Duodenal mucosa (tissue), 2 donors: ENCODE measurements at regions not wholly inside any gene's neighbourhood (a gene's known extent, or its start where the extent isn't known, plus 50 kb on each side); places are given as distances from the start of the nearest gene placed in this dataset.

ENCODE experiments used
- H3K27ac ChIP-seq: one replicate; pipeline ENCODE4 v1.7.0; 2013; ENCODE audit warnings: low read depth, low read length
- H3K27me3 ChIP-seq, 2 donors: one replicate each; pipeline ENCODE4 v1.7.0; 2013; ENCODE audit warnings: low read length in 2 of 2, control low read depth in 1 of 2; ENCODE audit not compliant: insufficient read depth in 2 of 2, control insufficient read depth in 1 of 2
- H3K36me3 ChIP-seq, 2 donors: one replicate each; pipeline ENCODE4 v1.7.0; 2013; ENCODE audit warnings: low read length in 2 of 2, control low read depth in 1 of 2; ENCODE audit not compliant: insufficient read depth in 2 of 2, control insufficient read depth in 1 of 2
- H3K4me1 ChIP-seq, 2 donors: one replicate each; pipeline ENCODE4 v1.7.0; 2013; ENCODE audit warnings: low read length in 2 of 2, control low read depth in 1 of 2; ENCODE audit not compliant: insufficient read depth in 2 of 2, control insufficient read depth in 1 of 2
- H3K4me3 ChIP-seq, 2 donors: one replicate each; pipeline ENCODE4 v1.7.0; 2013; ENCODE audit warnings: low read length in 2 of 2, low read depth in 1 of 2
- H3K9ac ChIP-seq, 2 donors: one replicate each; pipeline ENCODE4 v1.7.0; 2013; ENCODE audit warnings: low read length in 2 of 2, low read depth in 1 of 2
- H3K9me3 ChIP-seq, 2 donors: one replicate each; pipeline ENCODE4 v1.7.0; 2013; ENCODE audit warnings: low read length in 2 of 2, control low read depth in 1 of 2; ENCODE audit not compliant: control insufficient read depth in 1 of 2

DNA sequence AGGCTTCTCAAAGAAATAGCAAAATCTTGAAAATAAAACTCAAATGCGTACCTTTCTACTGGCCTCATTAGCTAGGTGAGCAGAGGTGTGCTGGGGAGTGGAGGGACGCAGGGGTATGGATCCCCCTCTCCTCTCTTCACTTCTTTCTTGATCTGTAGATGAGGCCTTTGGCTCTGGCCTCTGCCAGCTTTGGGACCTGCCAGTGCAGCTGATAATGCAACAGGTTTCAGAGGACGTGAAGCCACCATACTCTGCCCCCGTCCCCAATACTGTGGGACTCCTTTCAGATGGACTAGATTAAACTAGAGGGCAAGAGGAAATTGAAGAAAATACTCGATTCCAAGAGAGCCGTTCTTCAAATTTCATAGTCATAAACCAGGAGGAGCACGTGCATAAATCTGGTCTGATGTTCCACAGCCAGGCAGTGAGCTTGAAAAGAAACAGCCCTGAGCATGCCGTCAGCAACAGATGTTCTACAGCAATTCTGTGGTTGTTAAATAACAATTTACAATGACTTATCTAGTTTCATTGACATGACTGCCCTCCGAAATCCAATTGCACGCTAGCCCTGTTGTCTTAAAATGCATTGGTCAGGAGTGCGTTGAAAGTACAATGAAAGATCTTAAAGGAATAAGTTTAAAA lies 245.3 kb upstream of the FOXQ1 start:
- no peaks in the 10 kb centered on the region for H3K9me3 ChIP-seq
- H3K4me1 ChIP-seq = peaks cover 10 to 12% of the 10 kb centered on the region in 2 donors
- no peak overlapping the region for H3K27ac ChIP-seq
- H3K4me3 ChIP-seq = no peak overlapping the region
- H3K27me3 ChIP-seq = no peaks in the 10 kb centered on the region
- no peak overlapping the region for H3K9ac ChIP-seq
- H3K36me3 ChIP-seq = no peaks in the 10 kb centered on the region

DNA sequence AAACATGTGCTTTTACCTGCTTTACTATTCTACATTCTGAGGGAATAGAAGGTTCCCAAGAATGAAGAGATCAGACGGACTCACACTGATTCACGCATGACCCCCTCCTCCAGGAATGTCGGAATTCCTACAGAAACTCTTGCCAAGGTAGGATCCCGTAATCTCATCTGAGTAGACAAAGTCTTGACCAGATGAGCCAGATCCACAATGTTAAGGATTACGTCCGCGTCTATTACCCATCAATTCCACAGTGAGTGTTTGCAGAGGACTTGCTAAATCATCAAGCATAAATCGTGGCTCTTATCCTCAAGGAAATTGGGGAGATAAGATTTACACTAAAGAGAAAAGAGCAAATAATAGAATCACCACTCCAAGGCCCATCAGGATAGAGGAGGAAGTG lies 245.9 kb upstream of the FOXQ1 start:
- H3K9ac ChIP-seq = no peak overlapping the region
- H3K36me3 ChIP-seq = no peaks in the 10 kb centered on the region
- H3K4me1 ChIP-seq = peaks cover 10 to 12% of the 10 kb centered on the region in 2 donors
- no peak overlapping the region for H3K4me3 ChIP-seq
- no peaks in the 10 kb centered on the region for H3K9me3 ChIP-seq
- no peaks in the 10 kb centered on the region for H3K27me3 ChIP-seq
- H3K27ac ChIP-seq = no peak overlapping the region

DNA sequence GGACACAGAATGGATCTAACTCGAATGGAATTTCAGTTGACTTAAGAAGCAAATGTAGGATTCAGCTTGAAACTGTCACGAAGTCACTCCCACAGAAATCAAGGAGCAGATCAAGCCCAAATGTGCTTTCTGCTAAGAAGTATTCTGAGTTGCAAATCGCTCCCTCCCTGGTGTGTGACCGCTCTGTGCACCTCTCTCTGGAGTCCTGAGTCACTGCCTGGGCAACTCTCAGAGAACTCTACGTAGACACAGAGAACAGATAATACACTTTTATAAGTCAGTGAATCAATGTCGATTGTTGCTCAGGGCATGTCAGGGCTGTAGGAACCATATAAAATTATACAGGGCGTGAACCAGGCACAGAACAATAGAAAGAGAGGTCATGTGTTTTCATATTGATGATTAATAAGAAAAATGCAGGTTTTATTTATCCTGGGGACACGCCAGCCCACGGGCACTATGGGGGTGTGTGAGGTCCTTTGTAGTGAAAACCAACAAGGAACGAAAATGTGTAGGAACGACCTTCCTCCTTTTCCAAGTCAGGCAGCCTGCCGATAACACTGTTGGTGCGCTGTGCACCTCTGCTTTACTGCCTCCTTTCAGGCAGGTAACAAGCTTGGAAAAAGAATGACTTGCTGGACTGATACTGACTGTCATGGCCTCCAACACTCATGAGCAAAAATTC lies 248.1 kb upstream of the FOXQ1 start:
- H3K4me3 ChIP-seq = no peak overlapping the region
- no peak overlapping the region for H3K9ac ChIP-seq
- H3K27me3 ChIP-seq = no peaks in the 10 kb centered on the region
- no peaks in the 10 kb centered on the region for H3K36me3 ChIP-seq
- no peaks in the 10 kb centered on the region for H3K9me3 ChIP-seq
- no peaks in the 10 kb centered on the region for H3K4me1 ChIP-seq
- no peak overlapping the region for H3K27ac ChIP-seq

DNA sequence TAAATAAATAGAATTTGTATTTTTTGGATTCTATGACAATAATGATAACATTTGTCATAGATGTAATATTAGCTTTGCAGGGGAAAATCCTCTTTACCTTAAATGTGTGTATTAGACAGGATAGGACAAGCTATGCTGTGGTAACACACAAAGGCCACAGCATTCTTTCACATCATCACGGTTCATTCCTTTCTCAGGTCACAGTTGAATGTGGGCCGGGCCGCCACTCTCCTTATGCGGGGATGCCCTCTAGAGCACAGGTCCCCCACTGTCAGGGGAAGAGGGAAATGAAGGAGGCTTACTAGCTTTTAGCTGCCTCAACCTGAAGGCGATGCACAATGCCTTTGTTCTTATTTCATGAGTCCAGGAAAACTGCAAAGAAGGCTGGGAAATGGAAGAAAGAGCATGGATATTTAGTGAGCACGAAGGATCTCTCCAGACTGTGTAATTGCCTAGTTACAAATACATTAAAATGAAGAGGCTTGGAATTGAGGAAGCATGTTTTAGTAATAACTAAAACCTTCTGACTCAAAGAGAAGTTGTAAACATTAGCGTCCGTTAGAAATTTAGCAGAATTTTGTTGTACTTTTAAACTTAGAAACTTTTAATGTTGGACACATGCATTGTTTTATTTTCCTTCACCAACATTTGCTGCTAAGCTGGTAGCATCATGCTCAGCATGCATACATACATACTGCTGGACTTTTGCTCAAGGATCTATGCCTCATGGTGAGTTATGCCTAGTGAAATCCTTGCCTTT lies 248.9 kb upstream of the FOXQ1 start:
- H3K4me1 ChIP-seq = no peaks in the 10 kb centered on the region
- no peak overlapping the region for H3K4me3 ChIP-seq
- no peaks in the 10 kb centered on the region for H3K36me3 ChIP-seq
- H3K27ac ChIP-seq = no peak overlapping the region
- no peak overlapping the region for H3K9ac ChIP-seq
- no peaks in the 10 kb centered on the region for H3K27me3 ChIP-seq
- no peaks in the 10 kb centered on the region for H3K9me3 ChIP-seq

DNA sequence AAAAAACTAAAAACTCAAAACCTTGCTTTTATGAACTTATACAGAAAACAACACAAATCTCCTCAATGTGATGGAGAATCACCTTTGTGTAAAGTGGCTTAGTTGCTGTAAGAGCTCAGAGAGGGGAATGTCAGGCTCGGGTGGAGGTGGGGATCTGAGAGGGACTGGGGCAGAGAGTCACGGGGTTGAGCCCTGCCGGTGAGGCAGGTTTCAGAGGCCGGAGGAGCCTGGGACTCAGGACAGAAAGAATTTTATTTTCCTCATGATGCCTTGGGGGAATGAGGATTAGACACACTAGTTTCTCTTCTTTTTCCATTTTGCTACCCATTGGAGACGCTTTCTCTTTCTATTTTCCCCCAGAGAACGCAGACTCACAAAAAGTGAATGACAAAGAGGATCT lies 252.3 kb upstream of the FOXQ1 start:
- no peak overlapping the region for H3K27ac ChIP-seq
- H3K27me3 ChIP-seq = no peaks in the 10 kb centered on the region
- H3K4me3 ChIP-seq = no peak overlapping the region
- H3K4me1 ChIP-seq = peaks cover 3 to 7% of the 10 kb centered on the region in 2 donors
- no peaks in the 10 kb centered on the region for H3K36me3 ChIP-seq
- no peak overlapping the region for H3K9ac ChIP-seq
- H3K9me3 ChIP-seq = no peaks in the 10 kb centered on the region

DNA sequence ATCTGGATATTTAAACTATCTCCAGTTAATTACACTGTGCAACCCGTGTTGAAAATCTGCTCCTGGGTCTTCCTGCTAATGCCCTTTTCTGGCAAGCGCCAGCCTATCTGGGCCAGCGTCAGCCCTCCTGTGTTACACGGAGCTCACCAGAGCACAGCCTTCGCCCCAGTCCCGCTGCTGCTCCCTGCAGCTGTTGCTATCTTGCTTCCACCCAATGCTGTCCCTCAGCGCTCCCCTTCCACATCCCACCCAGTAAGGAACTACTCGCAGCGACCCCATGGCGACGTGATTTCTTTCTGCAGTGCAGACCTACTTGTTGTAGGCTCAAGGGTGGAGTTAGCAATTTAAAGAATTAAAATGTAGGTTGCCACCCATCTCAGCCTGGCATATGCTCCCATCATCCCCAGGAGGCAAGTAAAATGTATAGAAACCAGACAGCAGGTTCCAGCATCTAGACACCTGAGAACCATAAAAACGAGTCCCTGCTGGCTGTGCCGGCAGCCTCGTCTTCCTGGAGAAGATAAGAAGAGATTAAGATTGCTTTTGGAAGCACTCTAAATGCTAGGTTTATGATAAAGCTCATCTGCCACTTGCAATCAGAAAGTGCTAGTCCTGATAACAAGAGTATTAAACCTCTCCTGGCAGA lies 254.3 kb upstream of the FOXQ1 start:
- Histone ChIP-seq H3K27me3 (no peaks in the 10 kb centered on the region), H3K4me1 (peaks cover 3 to 7% of the 10 kb centered on the region in 2 donors), H3K9ac (no peak overlapping the region), H3K9me3 (no peaks in the 10 kb centered on the region), H3K36me3 (no peaks in the 10 kb centered on the region), H3K27ac (no peak overlapping the region), H3K4me3 (no peak overlapping the region)

DNA sequence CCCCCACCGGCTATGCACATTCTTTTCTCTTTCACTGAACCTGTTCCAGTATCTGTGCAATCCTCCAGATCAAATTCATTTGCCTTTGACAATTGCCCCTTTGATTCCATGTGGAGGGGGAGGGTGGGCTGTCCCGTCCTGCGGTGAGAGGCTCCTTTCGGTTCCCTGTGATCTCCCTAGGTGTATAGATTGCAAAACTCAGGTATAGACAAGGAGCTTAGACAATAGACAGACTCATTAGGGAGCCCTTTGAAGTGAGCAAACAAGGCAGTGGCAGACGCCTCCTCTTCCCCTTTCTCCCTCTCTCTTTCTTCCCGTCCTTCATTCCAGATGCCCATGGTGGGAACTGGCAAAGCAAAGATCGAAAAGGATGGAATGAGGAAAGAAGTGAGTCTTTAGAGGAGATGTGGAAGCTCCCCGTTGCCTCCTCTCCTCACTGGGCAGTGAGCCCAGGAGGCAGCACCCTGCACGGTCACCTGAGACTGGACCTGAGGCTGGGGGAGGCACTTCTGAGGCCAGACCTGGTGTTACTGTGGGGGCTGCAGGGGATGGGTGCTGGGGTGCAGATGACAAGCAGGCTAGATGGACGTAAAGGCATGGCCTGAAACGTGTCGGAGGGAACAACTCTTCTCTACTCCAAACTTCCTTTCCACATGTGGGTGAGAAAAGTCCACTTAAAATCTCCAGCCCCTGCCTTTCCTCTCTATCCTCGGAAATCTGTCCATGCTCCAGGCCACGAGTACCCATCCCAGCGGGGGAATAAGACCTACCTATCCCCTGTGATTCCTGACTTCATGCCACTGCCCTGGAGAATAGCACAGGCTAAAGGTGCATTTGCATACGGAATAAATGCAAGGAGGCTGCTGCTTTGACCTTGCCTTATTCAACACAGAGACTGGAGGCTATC lies 256.6 kb upstream of the FOXQ1 start:
- Histone ChIP-seq H3K9me3 (no peaks in the 10 kb centered on the region), H3K27ac (no peak overlapping the region), H3K4me3 (no peak overlapping the region), H3K36me3 (no peaks in the 10 kb centered on the region), H3K27me3 (no peaks in the 10 kb centered on the region), H3K4me1 (peaks cover 3 to 7% of the 10 kb centered on the region in 2 donors), H3K9ac (no peak overlapping the region)

DNA sequence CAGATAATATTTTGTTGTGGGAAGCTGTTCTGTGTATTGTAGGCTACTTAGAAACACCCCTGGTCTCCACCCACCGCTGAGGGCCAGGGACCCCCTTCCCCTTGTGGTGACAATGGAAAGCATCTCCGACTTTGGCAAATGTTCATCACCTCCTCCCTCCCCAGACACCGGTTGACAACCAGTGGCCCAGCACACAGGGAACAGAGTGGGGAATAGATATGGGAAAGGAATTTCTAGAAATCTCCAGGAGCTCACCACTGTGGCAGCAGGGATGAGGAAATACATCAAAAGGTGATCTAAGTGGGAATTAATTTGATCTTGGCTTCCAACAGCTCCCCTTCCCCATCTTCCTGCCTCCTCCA lies 257.3 kb upstream of the FOXQ1 start:
- Histone ChIP-seq H3K4me3 (no peak overlapping the region), H3K27me3 (no peaks in the 10 kb centered on the region), H3K36me3 (no peaks in the 10 kb centered on the region), H3K9ac (no peak overlapping the region), H3K4me1 (peaks cover 3 to 7% of the 10 kb centered on the region in 2 donors), H3K27ac (no peak overlapping the region), H3K9me3 (no peaks in the 10 kb centered on the region)

DNA sequence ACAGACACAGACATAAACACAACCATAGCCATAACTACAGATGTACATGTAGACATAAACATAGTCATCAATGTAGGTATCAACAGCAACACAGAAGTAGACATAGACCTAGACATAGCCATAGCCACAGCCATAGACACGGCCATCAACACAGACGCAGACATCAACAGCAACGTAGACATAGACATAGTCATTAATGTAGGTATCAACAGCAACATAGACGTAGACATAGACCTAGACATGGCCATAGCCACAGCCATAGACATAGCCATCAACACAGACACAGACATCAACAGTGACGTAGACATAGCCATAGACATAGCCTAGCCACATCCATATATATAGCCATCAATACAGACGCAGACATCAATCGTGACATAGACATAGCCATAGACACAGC lies 258.3 kb upstream of the FOXQ1 start:
- H3K36me3 ChIP-seq = no peaks in the 10 kb centered on the region
- no peaks in the 10 kb centered on the region for H3K9me3 ChIP-seq
- H3K27ac ChIP-seq = no peak overlapping the region
- H3K4me3 ChIP-seq = no peak overlapping the region
- H3K4me1 ChIP-seq = peaks cover 3 to 7% of the 10 kb centered on the region in 2 donors
- H3K27me3 ChIP-seq = no peaks in the 10 kb centered on the region
- H3K9ac ChIP-seq = no peak overlapping the region
